ENCODE measurements at regions not wholly inside any gene's neighbourhood (a gene's known extent, or its start where the extent isn't known, plus 50 kb on each side); places are given as distances from the start of the nearest gene placed in this dataset.
"Not testable (repeated sequence)": the region's sequence is repeated elsewhere in the genome, so short reads cannot be mapped to it uniquely, and the experiment has no call there.

- Histone ChIP-seq H3K4me1 (ENCODE audit: low read depth) (no peaks in the 10 kb centered on the region), H3K27ac (no peak overlapping the region), H3K9me3 (ENCODE audit: low read depth) (peaks cover 3% of the 10 kb centered on the region), H3K4me3 (no peak overlapping the region), H3K27me3 (no peaks in the 10 kb centered on the region), H3K36me3 (no peaks in the 10 kb centered on the region)
- no peak for TF ChIP-seq CTCF (IDR thresholded peaks at IDR 0.05; ENCODE audit: low read depth, low read length)
- no peak for DNase-seq (ENCODE audit: low read depth in 1 of 2, low spot score in 1 of 2)
Measured at GRCh38 chrX:121863976-121864375, 816.6 kb downstream of the GLUD2 start.

DNA sequence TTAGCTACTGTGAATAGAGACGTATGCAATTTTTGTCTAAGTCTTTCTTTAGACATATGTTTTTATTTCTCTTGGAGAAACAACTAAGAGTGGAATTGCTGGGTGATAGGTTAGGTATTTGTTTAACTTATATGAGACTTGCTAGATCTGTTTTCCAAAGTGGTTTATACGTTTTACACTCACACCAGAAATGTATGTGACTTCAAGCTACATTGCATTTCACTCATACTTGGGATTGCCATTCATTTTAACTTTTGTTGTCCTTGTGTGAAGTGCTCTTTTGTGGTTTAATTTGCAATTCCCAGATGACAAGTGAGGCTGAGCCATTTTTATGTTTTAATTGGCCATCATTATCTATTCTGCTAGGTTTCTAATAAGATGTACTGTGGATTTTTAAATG, 817.2 kb downstream of the GLUD2 start:
- TF ChIP-seq CTCF (IDR thresholded peaks at IDR 0.05; ENCODE audit: low read depth, low read length): no peak
- Histone ChIP-seq H3K9me3 (ENCODE audit: low read depth) (peaks cover 3% of the 10 kb centered on the region), H3K4me3 (no peak overlapping the region), H3K27me3 (no peaks in the 10 kb centered on the region), H3K36me3 (no peaks in the 10 kb centered on the region), H3K4me1 (ENCODE audit: low read depth) (no peaks in the 10 kb centered on the region), H3K27ac (no peak overlapping the region)
- no peak for DNase-seq (ENCODE audit: low read depth in 1 of 2, low spot score in 1 of 2)

GRCh38 chrX:121869876-121870477, 822.6 kb downstream of the GLUD2 start:
- Histone ChIP-seq H3K27ac (no peak overlapping the region), H3K4me3 (no peak overlapping the region), H3K36me3 (no peaks in the 10 kb centered on the region), H3K27me3 (no peaks in the 10 kb centered on the region), H3K9me3 (ENCODE audit: low read depth) (no peaks in the 10 kb centered on the region), H3K4me1 (ENCODE audit: low read depth) (no peaks in the 10 kb centered on the region)
- no peak for TF ChIP-seq CTCF (IDR thresholded peaks at IDR 0.05; ENCODE audit: low read depth, low read length)
- no peak for DNase-seq (ENCODE audit: low read depth in 1 of 2, low spot score in 1 of 2)

DNA sequence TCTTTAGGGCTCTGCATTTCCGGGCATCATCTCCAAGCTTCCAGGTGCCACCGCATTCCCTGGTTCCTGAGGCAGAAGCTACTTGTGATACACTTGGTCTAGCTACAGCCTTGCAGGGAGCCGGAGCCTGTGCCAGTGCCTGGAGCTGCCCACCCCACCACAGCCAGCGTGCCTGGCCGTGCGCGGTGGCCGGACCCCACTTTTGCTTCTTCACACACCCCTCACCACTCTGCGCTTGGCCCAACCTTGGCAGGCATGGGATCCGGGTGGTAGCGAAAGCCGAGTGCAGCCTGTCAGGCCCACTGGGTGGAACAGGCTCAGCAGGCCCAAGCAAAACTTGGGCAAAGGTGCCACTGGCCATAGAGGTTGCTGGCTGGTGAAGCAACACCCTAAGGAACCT, 823.7 kb downstream of the GLUD2 start:
- Histone ChIP-seq H3K36me3 (no peaks in the 10 kb centered on the region), H3K9me3 (ENCODE audit: low read depth) (no peaks in the 10 kb centered on the region), H3K27me3 (no peaks in the 10 kb centered on the region), H3K4me1 (ENCODE audit: low read depth) (no peaks in the 10 kb centered on the region), H3K27ac (no peak overlapping the region), H3K4me3 (no peak overlapping the region)
- DNase-seq (ENCODE audit: low read depth in 1 of 2, low spot score in 1 of 2): no peak
- no peak for TF ChIP-seq CTCF (IDR thresholded peaks at IDR 0.05; ENCODE audit: low read depth, low read length)

DNA sequence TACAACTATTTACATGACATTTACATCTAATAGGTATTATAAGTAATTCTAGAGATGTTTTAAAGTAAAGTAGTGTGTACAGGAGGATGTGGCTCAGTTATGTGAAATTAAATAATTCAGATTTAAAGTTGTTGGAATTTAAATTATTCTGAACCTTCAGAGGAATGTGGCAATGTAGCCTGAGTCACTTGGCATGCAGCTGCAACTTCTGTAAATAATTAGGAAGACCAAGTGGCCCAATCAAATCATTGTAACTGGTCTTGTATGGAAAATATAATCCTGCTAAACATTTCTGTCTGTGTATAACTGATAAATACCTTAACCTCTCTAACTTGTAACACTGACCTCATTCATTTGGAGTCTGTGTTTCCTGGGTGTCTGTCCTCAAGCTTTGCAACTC, 828.9 kb downstream of the GLUD2 start:
- Histone ChIP-seq H3K27me3 (no peaks in the 10 kb centered on the region), H3K36me3 (no peaks in the 10 kb centered on the region), H3K9me3 (ENCODE audit: low read depth) (no peaks in the 10 kb centered on the region), H3K4me3 (no peak overlapping the region), H3K27ac (no peak overlapping the region), H3K4me1 (ENCODE audit: low read depth) (no peaks in the 10 kb centered on the region)
- peak in 1 of 2 donors; percentile 30 for DNase-seq (ENCODE audit: low read depth in 1 of 2, low spot score in 1 of 2)
- TF ChIP-seq CTCF (IDR thresholded peaks at IDR 0.05; ENCODE audit: low read depth, low read length): no peak

DNA sequence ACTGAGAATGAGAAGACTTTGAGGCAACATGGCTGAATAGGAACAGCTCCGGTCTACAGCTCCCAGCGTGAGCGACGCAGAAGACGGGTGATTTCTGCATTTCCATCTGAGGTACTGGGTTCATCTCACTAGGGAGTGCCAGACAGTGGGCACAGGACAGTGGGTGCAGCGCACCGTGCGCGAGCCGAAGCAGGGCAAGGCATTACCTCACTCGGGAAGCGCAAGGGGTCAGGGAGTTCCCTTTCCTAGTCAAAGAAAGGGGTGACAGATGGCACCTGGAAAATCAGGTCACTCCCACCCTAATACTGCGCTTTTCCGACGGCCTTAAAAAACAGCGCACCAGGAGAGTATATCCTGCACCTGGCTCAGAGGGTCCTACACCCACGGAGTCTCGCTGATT, 829.9 kb downstream of the GLUD2 start:
- H3K4me1 ChIP-seq (ENCODE audit: low read depth); H3K9me3 ChIP-seq (ENCODE audit: low read depth); H3K27me3 ChIP-seq; H3K27ac ChIP-seq; H3K4me3 ChIP-seq; H3K36me3 ChIP-seq; DNase-seq (ENCODE audit: low read depth in 1 of 2, low spot score in 1 of 2): not testable (repeated sequence)

Data from cardiac muscle cell (in vitro differentiated cells and primary cell).